GM21619 (cell line): ENCODE measurements at regions not wholly inside any gene's neighbourhood (a gene's known extent, or its start where the extent isn't known, plus 50 kb on each side); places are given as distances from the start of the nearest gene placed in this dataset.
A peak's percentile ranks its signal among the peaks of the same experiment; 100 is the strongest.

Source experiments
- ATAC-seq: cut with Tn5 transposase; IDR thresholded peaks from one replicate; pipeline ENCODE4 v1.9.1; 2021; ENCODE audit not compliant: unreplicated experiment

DNA sequence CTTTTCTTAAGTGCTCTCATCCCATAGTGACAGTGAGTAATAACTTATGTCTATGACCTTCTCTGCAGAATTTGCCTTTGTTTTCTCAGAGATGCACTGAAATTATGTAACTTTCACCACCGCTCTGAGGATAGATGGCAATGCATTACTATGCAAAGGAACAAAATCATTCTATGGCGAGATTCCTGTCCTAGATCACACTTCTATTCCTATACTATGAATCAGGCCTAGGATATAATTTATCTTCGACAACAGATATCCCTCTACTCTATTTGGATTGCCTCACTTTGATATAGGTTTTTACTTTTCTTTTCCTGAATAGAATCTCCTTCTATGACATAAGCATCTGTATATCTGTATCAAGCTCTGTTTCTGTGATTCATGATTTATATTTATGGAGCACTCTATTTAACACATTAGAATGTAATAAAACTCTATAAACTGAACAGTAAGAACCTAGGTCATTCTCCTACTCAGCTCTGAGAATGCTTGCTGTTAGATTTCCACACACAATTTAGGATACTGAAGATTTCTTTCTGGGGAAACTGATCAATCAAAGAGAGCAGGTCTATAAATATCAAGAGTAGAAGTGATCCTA, 1082.3 kb upstream of the ADGRL3 start:
- ATAC-seq = no peak

DNA sequence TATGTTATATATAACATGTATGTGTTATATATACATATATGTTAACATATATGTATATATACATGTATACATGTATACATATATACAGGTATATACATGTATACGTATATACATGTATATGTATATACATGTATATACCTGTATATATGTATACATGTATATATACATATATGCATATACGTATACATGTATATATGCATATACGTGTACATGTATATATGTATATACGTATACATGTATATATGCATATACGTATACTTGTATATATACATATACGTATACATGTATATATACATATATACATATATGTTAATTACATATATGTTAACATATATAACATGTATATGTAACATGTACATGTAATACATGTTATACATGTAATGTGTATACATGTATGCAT, 1077.3 kb upstream of the ADGRL3 start:
- no peak for ATAC-seq

DNA sequence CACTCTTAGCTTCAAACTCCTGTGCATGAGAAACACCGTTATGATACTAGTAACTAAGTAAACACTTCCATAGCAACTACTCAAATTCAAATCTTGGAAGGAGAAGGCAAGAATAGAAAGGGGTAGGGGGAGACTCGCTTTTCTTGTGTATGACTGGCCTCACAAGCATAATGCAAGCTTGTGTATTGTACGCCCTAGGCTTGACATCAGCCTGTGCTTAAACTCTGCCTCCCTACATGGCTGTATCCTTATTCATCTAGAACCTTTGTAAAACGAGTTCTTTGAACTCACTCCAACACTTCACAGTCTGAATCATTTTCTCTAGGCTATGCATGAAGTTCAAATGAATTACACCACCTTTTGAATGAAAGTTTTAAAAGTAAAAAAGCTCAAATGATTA, 1071.2 kb upstream of the ADGRL3 start:
- no peak for ATAC-seq

DNA sequence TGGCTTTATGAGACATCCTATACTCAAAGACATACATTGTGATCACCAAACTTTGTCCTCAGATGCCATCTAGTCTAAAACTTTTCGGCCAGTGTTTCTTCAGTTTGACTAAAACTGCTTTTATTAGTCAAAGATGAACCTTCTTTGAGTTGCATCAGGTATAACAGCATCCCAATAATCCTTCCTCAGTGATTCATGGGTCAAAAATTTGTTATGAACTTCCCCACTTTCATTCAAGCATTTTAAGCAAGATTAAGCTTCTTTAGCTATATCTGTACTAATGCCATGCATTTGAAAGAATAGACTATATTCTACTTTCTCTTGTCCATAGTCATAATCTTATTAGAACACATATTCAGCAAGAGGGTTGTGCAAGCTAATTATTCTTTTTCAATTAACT, 1070.4 kb upstream of the ADGRL3 start:
- no peak for ATAC-seq

DNA sequence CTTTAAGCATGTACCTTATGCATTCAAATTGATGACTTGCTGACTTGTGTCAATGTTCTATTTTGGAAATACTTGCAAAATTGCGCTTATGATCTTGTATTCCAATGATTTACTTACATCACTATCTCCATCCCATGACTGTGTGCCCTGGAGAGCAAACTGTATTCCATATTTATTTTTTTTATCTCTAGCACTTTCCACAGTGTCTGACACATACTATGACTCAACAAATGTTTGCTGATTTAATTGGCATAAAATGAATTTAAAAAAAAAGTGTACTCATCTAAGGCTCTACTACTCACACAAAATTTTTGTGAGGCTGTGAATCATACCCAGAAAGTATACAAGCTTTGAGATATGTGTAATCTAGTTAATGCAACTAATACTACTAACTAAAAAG, 1066.8 kb upstream of the ADGRL3 start:
- no peak for ATAC-seq

DNA sequence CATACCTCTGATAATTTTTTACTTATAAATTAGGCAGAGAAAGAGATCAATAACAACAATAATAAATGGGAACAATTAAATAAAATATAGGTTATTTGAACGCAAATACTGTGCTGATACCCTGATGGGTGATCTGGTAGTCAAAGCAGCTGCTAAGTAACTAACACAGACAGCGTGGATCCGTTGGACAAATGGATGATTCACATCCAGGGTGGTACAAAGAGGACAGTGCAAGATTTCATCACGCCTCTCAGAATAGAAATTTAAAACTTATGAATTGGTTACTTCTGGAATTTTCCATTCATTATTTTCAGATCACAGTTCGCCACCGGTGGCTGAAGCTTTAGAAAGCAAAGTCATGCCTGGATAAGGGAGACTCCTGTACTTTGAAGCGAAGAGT, 1066.0 kb upstream of the ADGRL3 start:
- ATAC-seq = no peak

DNA sequence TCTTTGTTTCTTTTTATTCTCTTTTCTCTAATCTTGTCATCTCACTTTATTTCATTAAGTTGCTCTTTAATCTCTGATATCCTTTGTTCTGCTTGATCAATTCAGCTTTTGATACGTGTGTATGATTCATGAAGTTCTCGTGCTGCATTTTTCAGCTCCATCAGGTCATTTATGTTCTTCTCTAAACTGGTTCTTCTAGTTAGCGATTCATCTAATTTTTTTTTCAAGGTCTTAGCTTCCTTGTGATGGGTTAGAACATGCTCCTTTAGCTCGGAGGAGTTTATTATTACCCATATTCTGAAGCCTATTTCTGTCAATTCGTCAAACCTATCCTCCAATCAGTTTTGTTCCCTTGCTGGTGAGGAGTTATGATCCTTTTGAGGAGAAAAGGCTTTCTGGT, 1045.0 kb upstream of the ADGRL3 start:
- ATAC-seq = no peak

DNA sequence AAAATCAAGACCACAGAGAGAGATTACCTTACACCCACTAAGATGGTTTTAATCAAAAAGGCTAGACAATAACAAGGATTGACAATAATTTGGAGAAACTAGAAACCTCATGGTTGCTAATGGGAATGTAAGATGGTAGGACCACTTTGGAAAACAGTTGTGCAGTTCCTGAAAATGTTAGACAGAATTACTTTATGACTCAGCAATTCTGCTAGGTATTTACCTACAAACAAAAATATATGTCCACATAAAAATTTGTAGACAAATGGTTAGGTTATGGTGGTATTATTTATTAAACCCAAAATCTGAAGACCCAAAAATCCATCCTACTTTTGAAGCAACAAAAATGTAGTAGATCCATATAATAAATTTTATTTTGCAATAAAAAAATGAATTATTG, 1027.0 kb upstream of the ADGRL3 start:
- no peak for ATAC-seq

DNA sequence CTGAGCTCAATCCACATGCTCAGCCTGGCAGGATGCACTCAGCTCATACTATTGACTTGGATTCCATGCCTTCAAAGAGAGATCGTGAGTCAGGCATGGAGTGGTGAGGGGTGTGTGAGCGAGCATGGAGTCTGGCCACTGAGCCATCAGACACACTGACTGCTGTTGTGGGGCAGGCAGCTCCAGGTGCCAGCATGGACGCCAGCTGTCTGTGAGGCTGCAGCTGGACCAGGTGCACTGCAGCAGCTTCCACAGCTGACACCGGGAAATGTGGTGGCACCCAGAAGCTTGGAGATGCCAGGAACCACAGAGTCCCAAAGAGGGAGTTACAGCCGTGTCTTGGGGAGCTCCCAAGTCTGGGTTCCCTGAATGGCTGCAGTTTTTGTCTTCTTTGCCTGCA, 1026.4 kb upstream of the ADGRL3 start:
- ATAC-seq = no peak

DNA sequence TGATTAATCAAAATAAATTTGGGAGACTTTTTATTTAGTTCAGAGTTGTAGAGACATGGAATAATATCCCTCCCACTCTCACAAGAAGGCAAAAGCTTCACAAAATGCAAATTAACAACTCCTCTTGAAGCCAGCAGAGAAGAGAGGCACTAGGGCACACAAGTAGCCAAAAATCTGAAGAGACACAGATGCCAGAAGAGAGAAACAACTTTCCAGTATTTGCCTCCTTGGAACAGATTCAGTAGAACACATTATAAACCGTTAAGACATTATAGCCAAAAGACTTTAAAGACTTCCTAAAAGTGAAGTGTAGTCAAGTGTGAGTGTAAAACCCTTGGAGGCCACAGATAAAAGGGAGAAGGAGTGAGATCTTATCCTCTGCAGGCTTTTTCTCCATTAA, 1024.9 kb upstream of the ADGRL3 start:
- no peak for ATAC-seq

DNA sequence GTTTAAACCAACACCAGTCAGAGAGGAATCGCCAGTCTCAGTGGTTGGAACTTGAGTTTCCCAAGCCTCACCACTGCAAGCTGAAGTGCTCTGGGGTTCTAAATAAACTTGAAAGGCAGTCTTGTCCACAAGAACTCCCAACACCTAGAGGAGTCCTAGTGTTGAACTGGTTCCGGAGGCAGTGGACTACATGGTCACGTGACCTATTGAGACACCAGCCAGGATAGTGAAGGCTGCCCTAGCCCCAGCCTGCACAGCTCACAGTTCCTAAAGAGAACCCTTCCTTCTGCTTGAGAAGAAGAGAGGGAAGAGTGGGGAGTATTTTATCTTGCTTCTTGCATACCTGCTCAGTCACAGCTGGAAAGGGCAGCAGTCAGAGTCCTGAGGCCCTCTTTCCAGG, 1012.7 kb upstream of the ADGRL3 start:
- no peak for ATAC-seq

DNA sequence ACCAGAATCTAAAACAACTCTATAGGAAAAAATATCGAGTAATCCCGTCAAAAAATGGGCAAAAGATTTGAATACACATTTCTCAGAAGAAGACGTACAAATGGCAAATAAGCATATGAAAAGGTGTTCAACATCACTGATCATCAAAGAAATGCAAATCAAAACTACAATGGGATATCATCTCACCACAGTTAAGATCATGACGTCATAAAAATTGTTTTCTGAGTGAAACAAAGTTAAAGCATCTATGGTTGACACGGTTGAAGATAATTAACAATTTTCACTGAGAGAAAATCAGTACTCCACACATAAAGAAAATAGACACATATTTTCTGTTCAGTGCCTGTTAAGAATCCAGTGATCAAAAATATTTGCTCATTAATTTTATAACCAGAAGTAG, 1010.8 kb upstream of the ADGRL3 start:
- no peak for ATAC-seq

DNA sequence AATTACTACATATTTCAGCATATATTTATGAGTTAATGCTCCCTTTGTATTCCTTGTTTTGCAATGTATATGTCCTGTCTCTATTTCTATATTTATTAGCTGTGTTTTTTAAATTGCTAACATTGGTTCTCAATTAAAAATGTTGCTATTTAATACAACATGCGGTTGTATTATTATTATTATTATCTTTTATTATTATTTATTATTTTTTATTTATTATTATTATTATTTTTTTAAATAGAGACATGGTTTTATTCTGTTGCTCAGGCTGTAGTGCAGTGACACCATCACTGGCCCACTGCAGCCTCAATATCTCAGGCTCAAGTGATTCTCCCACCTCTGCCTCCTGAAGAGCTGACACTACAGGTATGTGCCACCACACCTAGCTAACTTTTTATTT, 1005.9 kb upstream of the ADGRL3 start:
- ATAC-seq = no peak

DNA sequence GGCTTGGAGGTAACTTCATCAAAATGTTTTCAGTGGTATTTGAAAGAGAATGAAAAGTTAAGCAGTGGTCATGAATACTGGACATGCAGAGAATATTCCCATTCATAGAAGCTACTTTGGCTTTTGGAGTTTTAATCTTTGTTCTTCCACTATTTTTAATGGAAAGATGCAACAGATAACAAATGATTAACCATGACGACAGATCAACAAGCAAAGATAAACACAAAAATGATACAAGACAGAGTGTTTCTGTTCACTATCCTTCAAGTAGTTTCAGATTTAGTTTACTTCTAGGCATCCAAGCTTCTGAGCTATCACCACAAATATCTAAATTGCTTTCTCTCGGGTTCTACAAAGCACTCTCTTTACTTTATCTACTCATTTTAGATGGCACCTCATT, 1004.9 kb upstream of the ADGRL3 start:
- no peak for ATAC-seq

DNA sequence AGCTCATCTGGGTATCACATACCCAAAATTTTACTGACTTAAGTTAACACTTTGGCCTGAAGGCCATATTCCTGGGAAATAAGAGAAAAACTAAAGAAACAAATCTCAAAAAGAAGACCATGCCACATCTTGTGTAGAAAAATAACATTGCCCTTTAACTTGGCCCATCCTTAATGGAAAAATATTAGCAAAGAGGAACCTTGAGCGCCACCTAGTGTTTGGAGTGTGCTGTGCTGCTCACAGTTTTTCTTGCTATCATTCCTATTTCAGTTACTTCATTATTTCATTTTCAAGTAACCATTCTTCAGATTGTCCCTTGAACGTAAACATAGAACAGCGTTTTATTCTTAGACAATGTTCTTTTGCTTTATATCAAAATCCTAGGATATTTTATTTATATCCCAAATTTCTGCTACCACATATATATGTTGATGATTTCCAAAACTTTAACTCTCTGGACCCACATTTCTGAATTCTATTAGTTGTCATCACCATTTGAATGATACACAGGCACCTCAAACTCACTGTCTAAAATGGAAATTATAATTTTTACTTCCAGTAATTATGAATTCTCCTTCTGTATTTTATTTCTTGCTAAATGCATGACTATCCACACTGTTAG, 999.0 kb upstream of the ADGRL3 start:
- ATAC-seq = peak; percentile 86

DNA sequence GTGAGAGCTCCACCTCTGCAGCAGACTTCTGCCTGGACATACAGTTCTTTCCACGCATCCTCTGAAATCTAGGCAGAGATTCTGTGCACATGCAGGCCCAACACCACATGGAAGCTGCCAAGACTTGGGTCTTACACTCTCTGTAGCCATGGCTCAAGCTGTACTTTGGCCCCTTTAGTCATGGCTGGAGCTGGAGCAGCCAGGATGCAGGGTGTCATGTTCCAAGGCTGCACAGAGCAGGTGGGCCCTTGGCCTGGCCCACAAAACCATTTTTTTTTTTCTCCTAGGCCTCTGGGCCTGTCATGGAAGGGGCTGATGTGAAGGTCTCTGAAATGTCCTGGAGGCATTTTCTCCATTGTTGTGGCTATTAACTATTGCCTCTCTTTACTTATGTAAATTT, 990.5 kb upstream of the ADGRL3 start:
- ATAC-seq = no peak

DNA sequence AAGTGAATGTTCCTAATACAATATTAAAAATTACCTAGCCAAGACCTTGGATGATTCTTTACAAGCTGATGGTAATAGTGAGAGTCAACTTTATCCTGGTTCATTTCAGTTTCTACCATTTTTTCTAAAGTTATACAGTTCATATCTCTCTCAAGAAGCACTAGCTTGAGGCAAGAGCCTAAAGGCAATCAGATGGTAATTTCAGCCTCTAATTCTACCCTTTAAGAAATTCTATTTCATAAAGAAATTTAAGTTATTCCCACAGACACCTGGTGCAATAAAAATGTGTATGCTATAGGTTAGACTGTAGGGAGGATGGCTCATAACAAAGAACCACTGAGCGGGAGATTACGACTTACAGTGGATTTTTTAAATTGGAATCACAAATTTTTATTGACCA, 984.2 kb upstream of the ADGRL3 start:
- no peak for ATAC-seq

DNA sequence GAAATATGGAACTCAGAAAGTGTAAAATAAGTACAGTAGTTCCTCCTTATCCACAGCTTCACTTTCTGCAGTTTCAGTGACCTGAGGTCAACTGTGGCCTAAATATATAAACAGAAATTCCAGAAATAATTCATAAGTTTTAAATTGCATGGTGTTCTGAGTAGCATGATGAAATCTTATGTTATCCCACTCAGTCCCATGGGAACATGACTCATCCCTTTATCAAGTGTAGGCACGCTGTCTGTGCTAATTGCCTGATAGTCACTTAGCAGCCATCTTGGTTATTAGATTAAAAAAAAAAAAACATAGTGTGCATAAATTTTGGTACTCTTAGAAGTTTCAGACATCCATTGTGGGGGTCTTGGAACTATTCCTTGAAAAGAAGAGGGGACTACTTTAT, 983.4 kb upstream of the ADGRL3 start:
- no peak for ATAC-seq

DNA sequence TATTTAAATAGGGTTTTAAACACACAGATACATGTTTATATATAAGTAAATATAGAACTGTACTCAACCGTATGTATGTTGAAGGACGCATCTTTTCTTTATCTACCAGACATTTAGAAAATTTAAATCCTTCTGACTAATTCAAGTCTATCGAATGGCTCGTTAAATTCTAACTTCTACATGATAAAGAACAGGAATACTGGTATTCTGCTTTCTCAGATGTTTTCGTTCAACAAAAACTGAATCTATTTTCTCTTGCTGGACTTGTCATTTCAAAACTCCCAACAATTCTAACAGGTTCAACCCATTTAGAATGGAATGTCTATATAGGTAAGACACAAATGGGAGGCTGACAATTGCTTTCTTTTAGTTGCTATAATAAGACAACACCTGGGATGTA, 978.3 kb upstream of the ADGRL3 start:
- no peak for ATAC-seq

DNA sequence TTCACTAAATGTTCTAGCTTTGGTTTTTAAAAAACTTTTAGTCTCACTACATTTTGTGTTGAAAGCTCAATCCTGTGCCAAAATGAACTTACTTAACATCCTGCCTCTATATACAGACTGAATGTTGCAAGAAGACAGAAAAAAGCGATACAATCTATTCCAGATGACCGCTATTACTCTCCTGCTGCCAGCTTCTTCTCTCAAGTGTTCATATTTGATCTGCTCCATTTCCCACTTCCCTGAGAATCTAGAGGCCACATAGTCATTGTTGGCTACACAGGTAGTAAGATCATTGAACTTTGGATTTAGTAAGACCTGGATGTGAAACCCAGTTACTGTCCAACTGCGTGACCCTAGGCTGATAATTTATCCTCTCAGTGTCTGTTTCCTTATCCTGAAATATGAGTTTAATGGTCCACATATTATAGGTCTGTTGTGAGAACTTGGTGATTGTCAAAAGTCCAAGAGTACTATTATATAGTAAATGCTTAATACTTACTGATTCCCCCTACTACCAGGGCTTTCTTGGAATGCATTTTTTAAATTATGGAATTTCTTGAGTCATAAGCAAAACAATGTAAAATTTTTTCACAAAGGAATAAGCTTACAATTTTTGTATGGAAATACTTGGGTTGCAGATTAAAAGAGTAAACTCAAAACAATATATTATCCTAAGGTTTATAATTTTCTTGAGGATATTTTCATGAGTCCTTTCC, 976.8 kb upstream of the ADGRL3 start:
- ATAC-seq = no peak

DNA sequence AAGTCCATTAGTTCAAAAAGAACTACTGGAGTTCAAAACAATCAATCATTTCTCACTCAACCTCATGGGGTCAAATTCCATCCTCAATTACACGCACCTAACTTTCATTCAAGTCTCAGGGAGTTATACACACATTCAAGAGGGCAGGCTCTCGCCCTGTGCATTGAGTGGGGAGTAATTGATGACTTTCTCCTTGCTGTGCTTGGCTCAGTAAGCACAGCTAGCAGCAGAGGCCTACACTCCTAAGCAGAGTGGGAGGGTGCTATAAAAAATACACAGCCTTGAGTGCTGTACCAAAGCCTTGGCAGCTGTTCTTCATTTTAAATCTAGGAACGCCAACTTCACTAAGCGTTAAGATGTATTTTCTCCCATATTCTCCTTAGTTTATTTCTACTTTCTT, 958.3 kb upstream of the ADGRL3 start:
- no peak for ATAC-seq

DNA sequence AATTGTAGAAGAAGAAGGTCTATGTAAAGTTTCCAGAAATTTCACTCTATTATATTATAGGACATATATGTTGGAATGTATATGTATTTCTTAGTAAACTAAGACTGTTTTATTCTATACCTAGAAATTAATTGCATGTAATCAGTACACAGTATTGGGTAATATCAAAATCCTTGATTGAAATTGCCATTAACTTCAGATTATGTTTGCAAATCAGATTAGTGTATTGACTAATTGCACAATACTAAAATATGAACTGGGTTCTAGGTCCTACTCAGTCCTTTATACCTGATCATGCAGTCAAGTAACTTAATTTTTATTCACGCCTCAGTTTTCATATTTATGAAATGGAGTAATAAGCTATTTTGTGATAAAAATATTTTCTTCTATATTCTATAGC, 950.3 kb upstream of the ADGRL3 start:
- no peak for ATAC-seq

DNA sequence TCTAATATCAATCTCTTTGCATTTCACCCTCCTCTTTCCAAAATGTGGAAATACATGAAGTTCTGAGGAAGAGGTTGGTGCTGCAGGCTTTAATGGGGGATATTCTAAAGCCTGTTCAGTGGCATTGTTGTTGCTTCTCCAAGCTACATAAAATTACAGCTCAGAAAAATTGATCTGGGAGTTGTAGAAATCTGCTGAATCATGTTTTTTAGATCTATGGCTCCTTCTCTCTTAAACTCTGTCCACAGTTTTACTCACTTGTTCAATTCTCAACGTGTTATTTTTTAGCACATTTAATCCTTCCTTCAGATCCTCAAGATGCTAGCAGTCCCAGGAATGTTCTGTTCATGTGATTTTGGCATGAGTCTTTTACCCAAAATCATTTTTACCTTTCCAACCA, 949.5 kb upstream of the ADGRL3 start:
- no peak for ATAC-seq
